ENCODE measurements at regions not wholly inside any gene's neighbourhood (a gene's known extent, or its start where the extent isn't known, plus 50 kb on each side); places are given as distances from the start of the nearest gene placed in this dataset.

GRCh38 chr1:105483436-105483835 lies 1573.0 kb upstream of the PRMT6 start:
- ATAC-seq (ENCODE audit: low read depth) (no peak), DNase-seq (no peak)
- H3K9me3 Mint-ChIP-seq = no peaks in the 10 kb centered on the region
- H3K27ac Mint-ChIP-seq = no peak overlapping the region
- ChIA-PET POLR2A (no interaction called here), CTCF (no interaction called here)
- no peak for TF ChIP-seq CTCF (IDR thresholded peaks at IDR 0.05)
- intact Hi-C loops (cut with micrococcal nuclease) = loop anchor here (2.0 kb wide), 1 partner anchor 15 kb away; no protein-coding TSS in a partner anchor
- no peaks in the 10 kb centered on the region for H3K36me3 Mint-ChIP-seq (ENCODE audit: low read depth)
- no peak overlapping the region for H3K4me3 Mint-ChIP-seq
- H3K4me1 Mint-ChIP-seq = no peaks in the 10 kb centered on the region
- H3K27me3 Mint-ChIP-seq = no peaks in the 10 kb centered on the region

GRCh38 chr1:105485207-105485606 lies 1571.3 kb upstream of the PRMT6 start:
- Mint-ChIP-seq H3K9me3 (no peaks in the 10 kb centered on the region), H3K27me3 (no peaks in the 10 kb centered on the region), H3K27ac (no peak overlapping the region), H3K36me3 (ENCODE audit: low read depth) (no peaks in the 10 kb centered on the region), H3K4me1 (no peaks in the 10 kb centered on the region), H3K4me3 (no peak overlapping the region)
- CTCF ChIA-PET = no interaction called here
- no peak for ATAC-seq (ENCODE audit: low read depth)
- intact Hi-C loops (cut with micrococcal nuclease) = no loop called here
- TF ChIP-seq CTCF (IDR thresholded peaks at IDR 0.05) = no peak
- POLR2A ChIA-PET = no interaction called here
- DNase-seq = no peak

- intact Hi-C loops (cut with micrococcal nuclease) = no loop called here
- no peak for TF ChIP-seq CTCF (IDR thresholded peaks at IDR 0.05)
- H3K4me3 Mint-ChIP-seq = no peak overlapping the region
- H3K9me3 Mint-ChIP-seq = no peaks in the 10 kb centered on the region
- ATAC-seq (ENCODE audit: low read depth) = no peak
- H3K36me3 Mint-ChIP-seq (ENCODE audit: low read depth) = no peaks in the 10 kb centered on the region
- DNase-seq = no peak
- H3K27me3 Mint-ChIP-seq = no peaks in the 10 kb centered on the region
- POLR2A ChIA-PET = no interaction called here
- no peak overlapping the region for H3K27ac Mint-ChIP-seq
- no peaks in the 10 kb centered on the region for H3K4me1 Mint-ChIP-seq
- CTCF ChIA-PET = no interaction called here
Measured at GRCh38 chr1:105492921-105493320, 1563.6 kb upstream of the PRMT6 start.

GRCh38 chr1:105516068-105516467 lies 1540.4 kb upstream of the PRMT6 start:
- ATAC-seq (ENCODE audit: low read depth) = no peak
- no peaks in the 10 kb centered on the region for H3K4me1 Mint-ChIP-seq
- no peak for TF ChIP-seq CTCF (IDR thresholded peaks at IDR 0.05)

GRCh38 chr1:105533996-105534395 lies 1522.5 kb upstream of the PRMT6 start:
- Mint-ChIP-seq H3K4me1 (no peaks in the 10 kb centered on the region), H3K36me3 (ENCODE audit: low read depth) (no peaks in the 10 kb centered on the region)

More at GRCh38 chr1:105516068-105516467, 1540.4 kb upstream of the PRMT6 start:
- H3K36me3 Mint-ChIP-seq (ENCODE audit: low read depth) = no peaks in the 10 kb centered on the region
- ChIA-PET POLR2A (no interaction called here), CTCF (no interaction called here)
- H3K27me3 Mint-ChIP-seq = no peaks in the 10 kb centered on the region
- intact Hi-C loops (cut with micrococcal nuclease) = no loop called here
- H3K9me3 Mint-ChIP-seq = peaks cover 4% of the 10 kb centered on the region
- no peak for DNase-seq
- no peak overlapping the region for H3K4me3 Mint-ChIP-seq
- H3K27ac Mint-ChIP-seq = no peak overlapping the region

More at GRCh38 chr1:105533996-105534395, 1522.5 kb upstream of the PRMT6 start:
- ChIA-PET CTCF (no interaction called here), POLR2A (no interaction called here)
- DNase-seq (no peak), ATAC-seq (ENCODE audit: low read depth) (no peak)
- Mint-ChIP-seq H3K4me3 (no peak overlapping the region), H3K27ac (no peak overlapping the region), H3K9me3 (peaks cover 11% of the 10 kb centered on the region), H3K27me3 (no peaks in the 10 kb centered on the region)
- intact Hi-C loops (cut with micrococcal nuclease) = no loop called here
- TF ChIP-seq CTCF (IDR thresholded peaks at IDR 0.05) = no peak

Data from activated B cell treated with CpG ODN at 0.5 μM for 24 hours (primary cell).